ENCODE measurements at regions not wholly inside any gene's neighbourhood (a gene's known extent, or its start where the extent isn't known, plus 50 kb on each side); places are given as distances from the start of the nearest gene placed in this dataset.

DNA sequence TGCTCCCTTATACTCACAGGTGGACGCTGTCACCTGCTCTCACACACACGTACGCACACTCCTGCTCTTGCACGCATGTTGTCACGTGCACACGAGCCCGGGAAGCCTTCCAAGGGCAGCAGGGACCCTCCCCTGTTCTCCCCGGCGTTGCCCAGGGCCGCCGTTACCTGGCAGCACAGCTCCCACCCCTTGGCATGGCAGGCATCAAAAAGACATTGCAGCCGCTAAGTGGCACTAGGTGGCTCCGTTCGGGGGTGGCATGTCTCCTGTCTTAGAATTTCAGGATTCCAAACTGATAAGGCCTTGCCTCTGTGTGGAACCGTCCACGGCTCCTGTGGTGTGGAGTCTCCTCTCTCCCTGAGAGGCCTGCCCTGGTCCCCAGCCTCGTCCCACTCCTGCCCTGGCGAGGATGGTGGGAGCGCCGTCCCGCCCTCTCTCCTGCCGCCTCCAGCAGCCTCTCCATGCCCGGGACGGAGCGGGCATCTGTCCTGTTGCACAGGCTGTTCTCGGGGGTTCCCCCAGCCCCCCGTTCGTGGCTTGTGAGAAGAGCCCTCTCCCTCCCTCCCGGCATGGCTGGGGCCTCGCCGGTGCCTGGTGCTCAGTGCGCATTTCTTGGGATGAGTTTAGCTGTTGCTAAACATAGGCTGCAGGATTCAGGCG is 126.7 kb upstream of the GSE1 start:
- no peak for DNase-seq

DNA sequence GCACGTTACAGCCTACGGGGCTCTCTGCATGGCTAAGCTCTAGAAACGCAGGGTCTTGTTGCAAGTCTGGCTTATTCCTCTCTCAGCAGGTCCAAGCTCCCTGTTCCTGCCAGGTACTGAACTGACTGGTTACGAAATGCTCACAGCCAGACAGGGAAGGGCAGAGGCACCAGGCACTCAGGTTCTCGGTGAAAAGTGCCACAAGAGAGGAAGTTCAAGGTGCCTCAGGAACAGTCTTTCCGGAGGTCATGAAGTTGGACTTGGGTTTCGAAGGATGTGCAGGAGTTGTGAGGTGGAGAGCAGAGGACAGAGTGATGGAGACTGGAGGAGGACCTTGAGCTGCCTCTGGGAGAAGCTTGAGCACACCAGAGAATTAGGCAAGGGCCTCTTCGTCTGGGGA is 124.7 kb upstream of the GSE1 start:
- no peak for DNase-seq

DNA sequence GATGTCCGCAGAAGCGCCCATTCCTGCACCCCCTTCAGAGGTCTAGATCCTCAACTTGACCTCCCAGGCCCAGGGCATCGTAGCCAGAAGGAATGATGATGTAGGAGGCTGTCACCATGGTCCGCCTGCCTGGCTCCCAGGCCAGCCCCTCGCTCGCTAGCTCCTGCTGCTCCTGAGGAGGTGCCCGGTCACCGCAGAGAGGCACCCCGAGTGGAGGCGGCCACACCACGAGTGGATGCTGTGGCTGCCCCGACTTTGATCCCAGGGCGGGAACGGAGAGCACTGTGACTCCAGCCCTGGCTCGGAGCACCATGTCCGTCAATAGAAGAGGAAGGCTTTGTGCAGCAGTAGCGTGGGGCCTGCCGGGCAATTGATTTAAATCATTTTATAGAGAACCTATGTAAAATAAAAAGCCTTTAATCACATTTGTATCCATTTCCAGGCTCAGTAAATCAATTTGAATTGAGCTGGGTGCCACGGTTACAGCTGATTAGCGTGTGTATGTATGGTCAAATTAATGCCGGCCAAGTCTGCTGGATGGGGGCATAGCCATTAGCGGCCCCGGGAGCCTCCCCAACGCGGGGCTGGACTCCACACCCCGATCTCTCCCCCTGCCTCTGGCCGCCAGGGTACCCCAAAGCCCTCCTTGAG is 122.6 kb upstream of the GSE1 start:
- no peak for DNase-seq

DNA sequence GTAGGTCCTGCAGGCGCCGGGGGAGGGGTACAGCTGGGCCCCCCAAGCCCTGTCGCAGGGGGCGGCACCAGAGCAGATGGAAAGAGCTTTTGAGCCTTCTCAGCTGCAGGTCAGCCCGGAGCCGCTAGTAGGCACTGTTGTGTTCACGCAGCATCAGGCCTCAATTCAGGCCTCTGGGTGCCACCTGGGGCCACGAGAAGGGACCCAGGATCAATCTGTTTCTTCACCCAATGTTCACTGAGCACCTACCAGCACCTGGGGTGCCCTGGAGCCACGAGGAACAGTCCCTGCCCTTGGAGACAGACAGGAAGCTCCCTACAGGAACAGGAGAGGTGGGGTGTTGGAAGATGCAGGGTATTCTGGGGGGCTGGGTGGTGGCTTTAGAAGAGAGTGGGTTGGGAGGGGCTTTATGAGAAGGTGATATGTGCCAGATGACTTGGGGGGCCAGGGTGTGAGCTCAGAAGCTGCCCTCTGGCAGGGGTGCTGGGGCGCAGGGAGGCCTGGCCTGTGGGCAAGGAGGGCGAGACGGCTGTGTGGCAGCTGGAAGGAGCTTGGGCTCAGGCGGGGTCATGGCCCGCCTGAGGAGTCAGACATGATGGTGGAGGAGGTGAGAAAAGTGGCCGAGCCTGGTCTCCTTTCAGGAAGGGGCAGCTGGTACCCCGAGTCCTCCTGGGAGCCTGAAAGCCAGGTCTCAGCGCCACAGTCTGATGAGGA is 121.9 kb upstream of the GSE1 start:
- DNase-seq = peak; percentile 29 to 39

DNA sequence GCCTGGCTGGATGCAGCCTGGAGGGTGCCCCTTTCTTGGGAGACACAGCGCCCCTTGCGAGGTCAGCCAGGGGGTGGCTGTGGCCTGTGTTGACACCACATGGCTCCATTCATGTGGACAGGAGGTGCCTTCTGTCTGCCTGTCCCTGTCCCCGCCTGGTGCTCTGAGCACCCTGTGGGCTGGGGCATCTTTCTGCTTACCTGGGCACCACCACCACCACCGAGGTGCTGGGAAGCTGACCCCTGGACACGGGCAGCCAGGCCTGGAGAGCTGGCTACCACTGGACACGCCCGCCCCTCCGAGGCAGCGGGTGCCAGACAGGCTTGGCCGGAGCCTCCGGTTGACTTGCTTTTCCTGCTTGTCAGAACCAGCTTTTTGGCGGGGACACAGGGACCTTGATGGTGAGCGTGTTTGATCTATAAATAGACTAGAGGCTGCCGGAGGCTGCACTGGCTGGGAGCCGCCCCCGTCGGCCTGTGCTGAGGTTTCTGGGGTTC is 121.3 kb upstream of the GSE1 start:
- no peak for DNase-seq

DNA sequence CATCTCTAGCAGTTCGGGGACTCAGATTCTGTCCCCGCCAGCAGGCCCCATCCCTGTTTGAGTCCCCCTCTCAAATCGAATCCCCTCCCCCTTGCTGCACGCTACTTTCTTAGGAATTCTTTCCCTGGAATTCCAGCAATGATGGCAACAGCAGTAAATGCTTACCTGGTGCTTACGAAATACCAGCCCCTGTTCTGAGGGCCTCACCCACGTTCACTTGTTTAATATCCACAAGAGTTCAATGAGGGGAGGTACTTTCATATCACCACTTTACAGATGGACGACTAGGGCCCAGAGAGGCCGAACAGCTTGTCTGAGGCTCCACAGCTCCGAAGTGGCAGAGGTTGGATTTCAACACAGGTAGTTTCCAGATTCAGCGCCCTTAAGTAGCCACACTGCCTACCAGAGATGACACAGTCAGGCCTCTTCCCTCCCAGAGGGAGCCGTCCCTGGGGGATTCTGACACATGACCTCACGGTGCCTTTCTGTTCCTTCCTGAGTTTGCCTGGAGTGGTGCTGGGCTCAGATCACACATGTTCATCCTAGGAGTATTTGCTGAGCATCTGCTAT is 120.7 kb upstream of the GSE1 start:
- DNase-seq = no peak

DNA sequence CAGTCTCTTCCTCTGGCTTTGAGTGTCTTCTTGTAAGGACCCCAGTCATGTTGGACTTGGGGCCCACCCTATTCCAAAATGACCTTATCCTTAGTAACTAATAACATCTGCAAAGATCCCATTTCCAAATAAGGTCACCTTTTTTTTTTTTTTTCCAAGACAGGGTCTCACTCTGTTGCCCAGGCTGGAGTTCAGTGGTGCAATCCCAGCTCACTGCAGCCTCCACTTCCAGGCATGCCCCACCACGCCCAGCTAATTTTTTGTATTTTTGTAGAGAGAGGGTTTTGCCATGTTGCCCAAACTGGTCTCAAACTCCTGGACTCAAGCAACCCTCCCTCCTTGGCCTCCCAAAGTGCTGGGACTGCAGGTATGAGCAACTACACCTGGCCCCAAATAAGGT is 118.8 kb upstream of the GSE1 start:
- no peak for DNase-seq

DNA sequence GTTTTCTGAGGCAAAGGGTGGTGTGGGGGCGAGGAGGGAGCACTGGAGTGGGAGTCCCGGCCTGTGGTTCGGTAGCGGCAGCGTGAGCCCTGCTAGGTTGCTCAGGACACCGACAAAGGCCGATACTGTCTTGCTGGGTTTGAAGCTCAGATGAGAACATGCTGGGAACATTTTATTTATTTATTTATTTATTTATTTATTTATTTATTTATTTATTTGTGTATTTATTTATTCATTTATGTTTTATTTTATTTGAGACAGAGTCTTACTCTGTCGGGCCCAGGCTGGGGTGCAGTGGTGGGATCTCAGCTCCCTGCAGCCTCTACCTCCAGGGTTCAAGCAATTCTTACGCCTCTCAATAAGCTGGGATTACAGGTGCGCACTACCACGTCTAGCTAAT is 117.9 kb upstream of the GSE1 start:
- no peak for DNase-seq

DNA sequence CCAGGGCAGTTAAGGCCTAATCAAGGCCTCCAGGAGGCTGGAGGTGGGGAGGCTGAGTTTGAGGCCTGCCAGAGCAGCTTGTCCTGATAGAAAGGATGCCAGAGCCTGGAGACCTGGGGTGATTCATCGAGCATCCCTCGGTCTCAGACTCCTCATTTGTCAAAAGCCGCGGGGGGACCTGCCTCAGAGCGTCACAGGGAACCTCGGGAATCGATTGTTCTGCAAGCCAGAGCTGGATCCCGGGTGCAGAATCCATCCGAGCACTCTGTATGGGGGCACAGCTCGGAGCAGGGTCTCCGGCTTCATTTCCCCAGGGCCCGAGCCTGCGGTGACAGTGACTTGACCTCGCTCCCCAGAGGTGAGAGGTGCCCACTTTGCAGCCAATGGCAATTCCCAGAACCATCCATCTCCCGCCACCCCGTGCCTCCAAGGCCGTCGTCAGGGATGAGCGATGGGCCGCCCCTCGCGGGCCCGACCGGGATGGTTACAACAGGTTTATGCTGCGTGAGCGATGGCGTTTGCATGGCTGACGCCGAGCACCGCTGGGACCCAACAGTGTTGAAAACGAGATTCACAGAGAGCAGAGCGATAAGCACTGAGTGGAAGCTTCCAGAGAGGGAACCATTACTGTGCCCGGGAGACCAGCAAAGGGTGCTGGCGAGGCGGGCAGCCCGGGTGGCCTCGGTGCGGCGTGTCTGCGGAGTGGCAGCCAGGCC is 117.1 kb upstream of the GSE1 start:
- no peak for DNase-seq

DNA sequence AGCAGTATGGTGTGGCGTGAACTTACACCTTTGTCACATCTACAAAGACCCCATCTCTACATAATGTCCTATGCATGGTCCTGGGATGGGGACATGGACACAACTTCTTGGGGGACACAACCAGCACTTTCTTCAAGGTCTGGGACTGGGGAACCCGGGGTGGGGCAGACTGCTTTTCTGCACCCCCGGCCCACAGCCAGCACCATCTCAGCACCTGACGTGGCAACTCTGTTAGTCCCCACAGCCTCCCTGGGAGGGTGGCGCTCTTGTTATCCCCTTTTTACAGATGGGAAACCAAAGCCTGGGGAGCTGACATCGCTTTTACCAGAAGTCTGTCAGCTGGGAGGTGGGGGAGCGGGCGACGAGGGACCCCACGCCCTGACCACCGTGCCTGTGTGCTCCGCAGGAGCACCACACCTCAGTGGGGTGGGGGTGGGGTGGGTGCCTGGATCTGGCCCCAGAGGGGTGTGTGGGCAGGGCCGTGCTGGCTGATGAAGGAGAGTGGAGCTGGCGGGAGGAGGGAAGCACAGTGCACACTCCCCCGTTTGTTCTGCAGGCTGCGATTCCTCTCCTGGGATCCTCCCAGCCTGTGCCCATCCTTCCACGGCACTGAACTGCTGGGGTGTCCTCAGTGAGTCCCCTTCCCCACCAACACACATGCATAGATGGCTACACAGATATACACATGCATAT is 115.4 kb upstream of the GSE1 start:
- DNase-seq = no peak

DNA sequence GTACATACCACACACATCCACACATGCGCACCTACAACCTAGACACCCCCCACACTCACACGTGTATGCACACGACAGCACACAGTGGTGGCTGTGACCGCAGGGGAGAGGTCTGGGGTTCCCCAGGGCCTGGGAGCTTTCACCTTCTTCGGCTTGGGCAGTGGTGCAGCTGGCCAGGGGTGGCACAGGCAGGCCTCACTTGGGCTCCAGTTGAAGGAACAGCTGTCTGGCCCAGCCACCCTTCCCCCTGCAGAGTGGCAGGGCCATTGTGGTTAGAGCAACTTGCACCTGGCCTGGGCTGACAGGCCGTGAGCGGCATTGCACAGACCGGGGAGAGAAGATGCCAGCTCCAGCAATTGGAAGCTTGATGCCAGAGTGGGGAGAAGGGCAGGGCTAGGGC is 114.5 kb upstream of the GSE1 start:
- DNase-seq = no peak

DNA sequence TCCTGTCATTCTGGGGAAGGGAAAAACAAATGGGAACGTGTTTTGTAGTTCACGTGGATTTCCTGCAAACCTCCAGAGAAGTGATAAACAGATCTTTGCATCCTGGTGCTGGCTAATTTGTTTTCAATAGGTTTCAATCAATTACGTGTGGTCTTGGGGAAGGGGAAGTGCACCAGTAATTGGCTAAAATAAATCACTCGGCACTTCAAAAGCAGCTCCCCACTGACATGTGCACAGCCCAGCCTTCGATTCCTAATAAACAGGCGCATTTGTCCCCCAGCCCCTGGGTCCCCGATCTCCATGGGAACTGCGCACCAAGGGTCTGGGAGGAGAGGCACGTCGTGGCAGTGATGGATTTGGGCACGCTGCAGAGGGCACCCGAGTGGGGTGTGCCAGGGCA is 112.9 kb upstream of the GSE1 start:
- no peak for DNase-seq

DNA sequence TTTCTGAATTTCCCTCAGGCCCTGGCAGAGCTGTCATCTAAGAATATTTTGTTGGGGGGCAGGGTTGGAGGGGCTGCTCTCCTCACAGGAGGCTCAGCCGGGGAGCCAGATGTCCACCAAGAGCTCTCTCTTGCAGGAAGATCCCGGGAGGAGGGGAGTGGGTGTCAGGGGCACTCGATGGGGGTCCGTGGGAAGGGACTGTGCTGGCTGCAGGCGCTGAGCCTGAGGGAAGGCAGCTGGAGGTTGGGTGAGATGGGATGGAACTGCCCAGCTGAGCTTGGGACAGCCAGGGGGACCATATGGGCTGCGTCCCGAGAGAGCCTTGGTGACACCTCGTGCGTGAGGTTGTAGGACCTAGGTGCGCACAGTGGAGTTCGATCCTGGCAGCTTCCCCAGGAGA is 111.2 kb upstream of the GSE1 start:
- DNase-seq = no peak

DNA sequence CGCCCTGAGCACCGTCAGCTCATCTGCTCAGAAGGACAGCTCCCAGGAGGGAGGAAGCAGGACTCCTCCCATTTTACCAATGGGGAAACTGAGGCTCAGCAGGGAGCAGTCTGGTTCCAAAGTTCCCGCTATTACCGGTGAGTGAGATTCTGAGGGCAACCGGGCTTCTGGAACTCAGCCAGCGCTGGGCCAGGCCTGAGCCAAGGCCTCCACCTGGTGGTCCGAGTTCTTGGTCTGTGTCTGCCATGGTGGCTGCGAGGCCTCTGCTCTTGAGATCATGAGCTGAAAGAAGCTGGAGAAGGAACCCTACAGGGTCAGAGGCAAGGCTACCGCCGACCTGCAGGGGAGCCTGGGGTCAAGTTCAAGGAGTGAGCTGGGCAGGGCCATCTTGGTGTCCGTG is 110.8 kb upstream of the GSE1 start:
- no peak for DNase-seq

DNA sequence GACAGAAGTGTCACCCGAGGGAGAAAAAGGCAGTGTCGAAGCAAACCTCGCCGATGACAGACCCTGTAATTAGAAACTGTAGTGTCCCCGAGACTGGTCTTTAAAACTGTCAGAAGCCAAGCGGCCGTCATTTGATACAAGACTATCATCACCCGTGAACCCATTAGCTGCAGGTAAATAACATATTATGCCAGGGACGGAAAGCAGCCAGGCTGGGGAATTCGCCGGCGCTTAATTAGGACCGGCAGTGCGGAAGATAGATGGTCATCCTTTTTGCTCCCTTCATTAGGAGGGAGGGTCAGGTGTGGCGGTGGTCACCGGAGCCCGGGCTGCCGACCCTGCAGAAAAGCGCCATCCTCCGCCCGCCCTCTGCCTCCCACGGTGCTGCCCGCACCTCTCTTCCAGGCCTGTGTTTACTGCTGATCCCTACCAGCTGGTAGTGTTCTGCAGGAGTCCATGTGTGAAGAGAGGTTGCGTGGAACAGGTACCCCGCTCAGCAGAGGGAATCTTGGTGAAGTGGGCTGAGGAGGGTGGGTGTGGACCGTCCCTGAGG is 109.4 kb upstream of the GSE1 start:
- no peak for DNase-seq

DNA sequence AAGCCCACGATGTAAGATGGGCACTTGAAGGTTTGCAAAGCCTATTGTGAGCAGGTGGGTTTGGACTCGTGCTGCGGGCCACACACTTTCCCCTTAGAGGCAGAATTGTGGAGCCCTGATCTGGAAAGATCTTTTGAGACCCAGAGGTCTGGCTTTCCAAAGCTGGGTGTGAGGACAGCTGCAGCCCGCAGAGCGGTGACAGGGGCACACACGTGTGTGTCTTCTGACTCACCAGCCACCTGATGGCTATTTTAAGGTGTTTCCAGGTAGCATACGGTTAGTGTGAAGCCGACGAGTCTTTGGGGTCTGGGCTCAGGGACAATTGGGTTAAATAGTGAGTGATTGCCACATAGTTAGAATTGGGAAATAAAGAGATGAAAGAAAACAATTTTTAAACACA is 108.9 kb upstream of the GSE1 start:
- no peak for DNase-seq

DNA sequence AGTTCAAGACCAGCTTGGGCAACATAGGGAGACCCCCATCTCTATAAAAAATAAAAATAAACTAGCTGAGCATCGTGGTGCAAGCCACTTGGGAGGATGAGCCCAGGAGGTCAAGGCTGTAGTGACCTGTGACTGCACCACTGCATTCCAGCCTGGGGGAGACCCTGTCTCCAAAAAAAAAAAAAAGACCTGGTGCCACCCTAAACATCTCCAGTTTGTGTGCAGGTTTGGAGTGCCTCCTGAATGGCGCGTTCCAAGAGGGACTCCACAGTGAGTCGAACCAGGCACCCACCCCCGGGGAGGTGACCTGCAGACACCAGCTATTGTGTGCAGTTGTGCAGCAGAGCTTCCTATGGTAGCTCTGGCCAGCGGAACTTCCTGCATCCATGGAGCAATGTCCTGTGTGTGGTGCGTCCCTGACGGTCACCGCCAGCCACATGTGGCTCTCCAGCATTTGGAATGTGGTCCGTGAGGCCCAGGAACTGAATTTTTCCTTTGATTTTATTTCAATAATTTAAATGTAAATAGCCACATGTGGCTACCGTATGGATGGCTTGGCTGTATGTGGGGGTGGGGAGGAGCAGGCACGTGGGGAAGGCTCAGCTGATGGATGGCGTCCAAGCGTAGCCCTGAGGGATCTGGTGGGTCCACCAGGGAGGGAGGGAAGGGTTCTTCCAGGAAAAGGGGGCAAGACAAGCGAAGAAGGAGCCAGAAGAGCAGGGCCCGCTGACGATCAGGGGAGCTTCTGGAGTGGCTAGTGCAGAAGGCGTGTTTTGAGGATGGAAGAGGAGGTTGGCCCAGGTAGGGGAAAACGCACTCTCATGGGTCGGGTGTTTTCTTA is 107.1 kb upstream of the GSE1 start:
- no peak for DNase-seq

DNA sequence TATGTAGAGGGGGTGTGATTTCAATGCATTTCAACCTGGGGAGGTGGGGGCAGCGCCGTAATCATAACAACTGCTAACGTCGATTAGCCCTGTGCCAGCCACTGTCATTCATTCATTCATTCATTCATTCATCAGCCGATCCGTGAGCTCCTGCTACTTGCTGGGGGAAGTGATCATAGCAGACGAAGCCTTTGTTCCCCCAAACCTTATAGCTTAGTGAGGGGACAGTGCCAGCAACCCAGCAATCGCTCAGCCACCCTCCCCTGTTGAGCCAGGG is 106.5 kb upstream of the GSE1 start:
- no peak for DNase-seq

DNA sequence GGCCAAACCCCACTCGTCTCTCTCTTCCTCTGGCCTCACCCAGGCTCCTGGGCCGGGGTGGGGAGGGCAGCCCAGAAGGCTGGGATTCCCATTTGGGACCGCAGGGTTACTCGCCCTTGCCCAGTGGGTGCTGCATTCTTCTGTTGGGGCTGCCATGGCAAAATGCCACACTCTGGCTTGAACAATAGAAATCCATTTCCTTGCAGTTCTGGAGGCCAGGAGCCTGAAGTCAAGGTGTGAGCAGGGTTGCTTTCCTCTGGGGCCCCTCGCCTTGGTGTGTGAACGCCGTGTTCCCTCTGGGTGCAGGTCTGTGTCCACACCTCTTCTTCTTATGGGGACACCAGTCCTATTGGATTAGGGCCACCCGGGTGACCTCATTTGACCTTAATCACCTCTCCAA is 105.8 kb upstream of the GSE1 start:
- no peak for DNase-seq

DNA sequence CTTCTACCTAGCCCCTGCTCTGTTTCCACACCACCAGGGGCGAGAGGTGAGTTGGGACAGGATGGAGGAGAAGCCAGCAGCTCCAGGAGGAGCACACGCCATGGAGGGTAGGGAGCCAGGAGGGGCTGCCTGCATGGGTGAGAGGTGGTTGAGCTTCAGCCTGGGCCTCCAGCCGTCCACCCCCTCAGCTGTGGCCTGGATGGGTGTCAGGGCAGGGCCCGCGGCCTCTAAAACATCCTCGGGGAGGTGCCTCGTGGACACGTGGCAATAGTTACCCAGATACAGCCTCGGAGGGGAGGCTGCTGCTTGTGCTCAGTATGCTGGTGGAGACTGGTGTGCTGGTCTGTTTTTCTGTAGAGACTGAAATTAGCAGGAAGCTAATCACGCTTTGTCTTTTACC is 104.7 kb upstream of the GSE1 start:
- DNase-seq = no peak

DNA sequence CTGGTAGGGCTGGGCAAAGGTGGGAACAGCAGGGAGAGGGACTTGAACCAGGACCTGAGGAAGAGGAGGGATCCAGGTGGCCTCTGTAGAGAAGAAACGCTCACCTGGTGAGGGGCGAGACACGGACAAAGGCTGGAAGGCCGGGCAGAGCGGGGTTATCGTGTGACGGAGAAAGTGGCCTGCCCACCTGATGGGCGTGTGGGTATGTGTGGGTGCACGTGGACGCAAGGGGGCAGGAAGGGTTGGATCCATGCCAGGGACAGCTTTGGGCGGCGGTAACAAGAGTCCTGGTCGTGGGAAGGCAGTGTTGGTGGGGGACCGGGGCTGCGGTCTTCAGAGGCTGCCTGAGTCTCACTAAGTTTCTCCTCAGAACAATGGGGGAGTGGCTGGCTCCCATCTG is 104.1 kb upstream of the GSE1 start:
- DNase-seq = no peak

All from activated CD4-positive, alpha-beta T cell treated with anti-CD3 and anti-CD28 coated beads, Interleukin-2, amount 50 U/mL, for 4 hours (primary cell).